CD4-positive, alpha-beta T cell treated with Interleukin-17A for 4 hours (primary cell): ENCODE measurements at regions not wholly inside any gene's neighbourhood (a gene's known extent, or its start where the extent isn't known, plus 50 kb on each side); places are given as distances from the start of the nearest gene placed in this dataset.

Source experiments
- DNase-seq: peaks from one replicate; pipeline ENCODE4 v3.0.0-alpha.2; 2020; ENCODE audit warnings: mixed read lengths

GRCh38 chr1:55512466-55512865 is 297.3 kb upstream of the USP24 start:
- DNase-seq, result no peak

GRCh38 chr1:55507578-55507931 is 292.4 kb upstream of the USP24 start:
- no peak for DNase-seq

DNA sequence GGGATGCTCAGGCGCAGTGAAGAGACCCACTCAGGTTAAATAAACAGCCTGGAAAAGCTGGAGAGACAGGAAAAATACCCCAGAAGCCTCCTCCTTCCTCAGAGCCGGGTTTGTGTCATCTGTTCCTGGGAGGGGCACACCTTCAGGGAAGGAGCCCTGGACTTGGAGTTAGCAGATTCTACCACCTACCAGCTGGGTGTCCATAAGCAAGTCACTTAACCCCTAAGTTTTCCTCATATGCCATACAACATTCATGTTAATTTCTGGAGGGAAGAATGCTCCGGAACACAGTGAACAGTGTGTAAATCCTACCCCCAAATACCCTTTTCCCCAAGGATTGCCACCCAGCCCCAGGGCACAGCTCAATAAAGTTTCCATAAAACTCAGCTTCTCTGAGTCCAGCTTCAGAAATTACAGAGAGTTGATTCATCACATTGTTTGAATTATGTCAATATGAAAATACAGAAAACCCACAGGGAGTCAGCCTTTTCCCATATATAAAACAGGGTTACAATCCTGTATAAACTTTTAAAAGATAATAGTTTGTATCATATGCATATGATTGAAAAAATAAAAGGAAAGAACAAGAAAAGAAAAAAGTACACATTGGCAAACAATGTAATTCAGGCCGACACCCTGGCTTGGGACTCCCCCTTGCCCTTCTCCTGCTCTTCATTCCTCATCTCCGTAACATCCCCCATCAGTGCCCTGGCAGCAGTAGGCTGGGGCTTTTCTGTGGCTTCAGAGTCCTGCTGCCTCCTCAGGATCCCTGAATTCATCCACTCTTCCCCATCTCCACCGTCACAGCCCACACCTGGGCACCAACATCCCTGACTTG is 291.8 kb upstream of the USP24 start:
- no peak for DNase-seq

GRCh38 chr1:55505326-55505725 is 290.2 kb upstream of the USP24 start:
- DNase-seq, result no peak

GRCh38 chr1:55504306-55504731 is 289.2 kb upstream of the USP24 start:
- no peak for DNase-seq

DNA sequence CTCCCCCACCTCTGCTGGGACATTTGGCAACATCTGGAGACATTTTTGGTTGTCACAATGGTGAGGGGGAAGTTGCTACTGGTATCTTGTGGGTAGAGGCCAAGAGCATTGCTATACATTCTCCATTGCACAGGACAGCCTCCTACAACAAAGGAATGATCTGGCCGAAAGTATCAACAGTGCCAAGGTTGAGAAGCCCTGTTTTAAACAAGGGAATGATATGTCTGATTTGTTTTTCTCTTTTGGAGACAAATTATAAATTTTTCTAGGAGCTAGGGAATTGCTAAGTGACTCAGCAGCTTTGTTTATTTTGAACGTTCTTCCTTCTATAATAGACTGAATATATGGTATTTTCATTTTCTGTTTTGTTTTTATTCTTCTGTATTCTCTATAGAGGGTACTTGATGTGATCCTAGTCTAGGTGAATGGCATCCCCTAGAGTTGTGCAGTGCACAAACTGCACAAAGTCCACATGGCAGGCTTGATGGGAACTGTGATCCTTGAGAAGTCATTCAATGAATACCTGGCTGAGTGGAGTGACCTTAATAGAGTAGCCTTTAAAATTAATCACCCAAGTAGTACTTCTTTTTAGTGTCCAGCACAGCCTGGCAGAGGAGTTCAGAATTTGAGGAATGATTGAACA is 288.6 kb upstream of the USP24 start:
- DNase-seq, result no peak

DNA sequence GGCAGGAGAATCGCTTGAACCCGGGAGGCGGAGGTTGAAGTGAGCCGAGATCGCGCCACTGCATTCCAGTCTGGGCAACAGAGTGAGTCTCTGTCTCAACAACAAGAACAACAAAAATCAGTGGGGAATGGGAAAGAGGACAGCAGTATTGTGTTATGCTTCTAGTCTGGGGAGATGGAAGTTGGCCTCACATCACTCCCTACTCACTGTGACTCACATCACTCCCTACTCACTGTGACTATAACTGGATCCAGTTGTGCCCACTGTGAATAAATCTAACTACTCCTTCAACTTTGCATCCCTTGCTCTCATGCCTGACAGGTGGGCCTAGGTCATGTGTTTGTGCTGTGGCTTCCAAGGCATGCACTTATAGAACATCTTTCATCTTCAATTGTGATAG is 285.4 kb upstream of the USP24 start:
- no peak for DNase-seq

DNA sequence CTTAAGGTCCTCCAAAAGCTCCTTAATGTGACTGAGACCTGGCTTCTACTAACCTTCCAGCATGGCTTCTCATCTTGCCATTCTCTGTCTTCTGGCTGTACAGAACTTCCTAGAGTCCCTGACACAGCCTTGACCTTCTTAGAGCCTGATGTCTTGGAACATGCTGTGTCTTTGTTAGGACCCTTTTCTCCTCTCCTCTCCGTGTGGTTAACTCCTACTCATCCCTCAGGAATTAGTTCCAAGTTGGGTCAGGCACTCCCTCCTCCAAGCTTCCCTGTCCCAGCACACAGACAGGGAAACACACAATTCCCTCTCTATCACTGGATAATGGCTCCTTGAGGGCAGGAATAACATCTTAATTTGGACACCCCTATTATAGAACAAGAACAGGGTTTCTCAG is 275.4 kb upstream of the USP24 start:
- no peak for DNase-seq

DNA sequence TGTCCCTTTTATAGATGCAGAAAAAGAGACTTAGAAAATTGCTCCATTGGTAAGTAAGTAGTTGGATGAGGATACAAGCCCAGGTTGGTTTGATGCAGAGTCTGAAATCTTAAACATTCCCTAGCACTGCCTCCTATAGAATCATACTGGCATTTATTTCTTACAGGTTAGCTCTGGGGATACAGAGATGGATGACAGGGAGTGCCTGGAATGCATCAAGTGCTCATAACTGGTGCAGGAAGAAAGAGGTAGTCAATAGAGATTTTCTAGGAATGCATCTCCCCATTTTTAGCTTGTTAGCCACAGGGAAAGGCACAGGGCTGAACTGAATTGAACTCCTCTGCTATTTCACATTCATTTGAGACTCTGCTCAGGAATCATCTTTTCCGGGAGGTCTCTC is 269.0 kb upstream of the USP24 start:
- no peak for DNase-seq

DNA sequence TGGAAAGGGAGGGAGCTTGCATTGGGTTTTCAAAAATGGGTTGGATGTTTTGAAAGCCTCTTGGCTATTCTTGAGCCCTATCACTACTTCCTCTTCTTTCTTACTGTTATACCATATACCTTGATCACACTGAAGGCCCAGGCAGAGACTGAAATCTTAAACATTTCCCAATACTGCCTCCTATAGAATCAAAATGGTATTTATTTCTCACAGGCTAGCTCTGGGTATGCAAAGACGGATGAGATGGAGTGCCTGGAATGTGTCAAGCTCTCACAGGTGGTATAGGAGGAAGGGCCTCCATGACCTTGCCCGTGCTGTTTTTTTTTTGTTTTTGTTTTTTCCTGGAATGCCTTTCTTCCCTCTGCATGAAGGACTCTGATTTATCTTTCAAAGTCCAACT is 268.4 kb upstream of the USP24 start:
- no peak for DNase-seq

GRCh38 chr1:55481634-55482033 is 266.5 kb upstream of the USP24 start:
- no peak for DNase-seq

GRCh38 chr1:55480029-55480795 is 265.0 kb upstream of the USP24 start:
- no peak for DNase-seq

DNA sequence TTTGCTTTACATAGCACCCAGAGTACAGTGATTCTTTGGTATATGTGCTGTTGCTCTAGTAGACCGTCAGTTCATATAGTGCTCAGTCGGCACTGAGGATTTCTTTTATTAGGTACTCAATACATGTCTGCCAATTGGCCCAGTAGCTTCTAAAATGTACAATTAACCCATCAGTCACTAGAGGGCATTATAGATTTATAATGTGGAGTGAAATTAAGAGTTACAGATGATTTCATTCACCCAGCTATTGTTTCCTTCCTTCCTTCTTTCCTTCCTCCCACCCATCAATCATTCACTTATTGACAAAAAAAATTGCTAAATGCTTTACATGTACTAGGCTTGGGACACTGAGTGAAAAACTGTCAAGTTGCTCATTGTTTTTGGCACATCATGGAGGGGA is 263.6 kb upstream of the USP24 start:
- DNase-seq, result no peak

GRCh38 chr1:55477953-55478352 is 262.8 kb upstream of the USP24 start:
- DNase-seq, result no peak

- DNase-seq, result no peak
Measured at GRCh38 chr1:55476445-55477015, 261.4 kb upstream of the USP24 start.

- no peak for DNase-seq
Measured at GRCh38 chr1:55474168-55474786, 259.1 kb upstream of the USP24 start.

GRCh38 chr1:55473661-55474060 is 258.5 kb upstream of the USP24 start:
- DNase-seq, result no peak

DNA sequence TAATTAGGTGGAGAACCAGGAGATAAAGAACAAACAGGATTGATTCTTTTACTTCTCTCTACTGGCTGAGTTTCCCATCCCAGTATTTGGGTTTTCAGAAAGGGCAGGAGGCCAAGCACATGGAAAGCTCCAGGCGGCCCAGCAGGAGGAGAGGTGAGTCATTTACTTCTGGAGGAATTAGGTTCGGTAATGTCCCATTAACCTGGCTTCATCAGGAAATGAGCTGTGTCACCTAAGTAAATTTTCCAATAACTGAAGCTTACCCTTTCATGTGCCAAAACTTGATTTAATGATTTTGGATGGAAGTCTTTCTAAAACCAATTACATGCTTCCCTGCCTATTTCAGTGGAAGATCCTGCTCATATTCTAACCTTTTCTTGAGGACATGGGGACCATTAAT is 257.6 kb upstream of the USP24 start:
- no peak for DNase-seq

DNA sequence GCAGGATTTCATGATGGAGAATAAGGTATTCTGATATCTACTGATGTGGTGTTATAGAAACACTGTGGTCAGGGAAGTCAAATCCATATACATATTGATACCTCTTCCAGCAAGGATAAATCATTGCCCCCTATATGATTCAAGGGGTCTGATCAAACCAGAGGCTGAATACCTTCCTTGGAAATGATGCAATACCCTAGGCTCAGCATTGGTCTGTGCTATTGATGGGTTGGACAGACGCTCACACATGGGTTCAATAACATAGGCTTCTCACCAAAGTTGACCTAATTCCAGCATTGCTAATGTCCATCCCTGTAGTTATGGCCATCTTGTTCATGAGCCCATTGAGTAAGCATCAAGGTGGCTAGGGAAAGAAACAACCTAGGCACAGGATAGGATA is 257.0 kb upstream of the USP24 start:
- no peak for DNase-seq

GRCh38 chr1:55468142-55468795 is 253.1 kb upstream of the USP24 start:
- DNase-seq, result no peak

DNA sequence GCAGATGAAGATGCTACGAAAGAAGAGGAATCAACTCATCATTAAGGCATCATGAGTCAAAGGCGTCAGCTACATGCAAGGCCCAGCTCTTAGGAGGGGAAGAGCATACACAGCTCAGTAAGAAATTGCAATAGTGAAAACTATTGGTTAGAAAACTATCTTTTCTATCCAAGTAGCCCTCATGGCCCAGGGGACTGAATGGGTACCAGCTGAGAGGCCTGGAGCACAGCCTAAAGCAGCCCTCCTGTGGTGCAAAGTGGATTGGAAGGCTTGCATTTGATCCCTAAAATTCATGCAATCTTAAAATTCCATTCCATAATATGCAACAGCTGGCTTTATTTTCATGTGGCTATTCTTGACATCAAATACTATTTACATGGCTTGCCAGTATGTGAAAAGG is 251.8 kb upstream of the USP24 start:
- no peak for DNase-seq

DNA sequence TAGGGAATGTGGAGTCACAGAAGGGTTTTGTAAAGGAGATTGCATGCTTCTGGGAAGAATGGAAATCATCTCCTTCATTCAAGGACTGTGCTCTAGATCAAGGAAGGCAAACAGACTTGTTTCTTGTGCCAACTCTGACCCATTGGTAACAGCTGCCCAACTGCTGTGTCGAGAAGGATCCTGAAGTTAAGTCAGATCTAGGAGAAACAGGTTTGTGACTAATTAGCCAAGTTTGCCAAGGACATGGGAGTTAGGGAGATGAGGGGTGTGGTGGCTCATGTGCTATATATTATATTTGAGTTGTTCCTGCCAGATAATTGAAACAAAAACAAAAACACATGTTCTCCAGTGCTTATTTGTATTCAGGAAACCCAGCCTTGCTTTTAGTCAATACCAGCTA is 251.2 kb upstream of the USP24 start:
- no peak for DNase-seq

GRCh38 chr1:55464550-55464949 is 249.4 kb upstream of the USP24 start:
- no peak for DNase-seq
